Activated CD4-positive, alpha-beta T cell treated with anti-CD3 and anti-CD28 coated beads for 24 hours (primary cell): ENCODE measurements at regions not wholly inside any gene's neighbourhood (a gene's known extent, or its start where the extent isn't known, plus 50 kb on each side); places are given as distances from the start of the nearest gene placed in this dataset.

Experiments used
- DNase-seq, 2 donors: peaks; one replicate each; pipeline ENCODE4 v3.0.0-alpha.2; 2020; ENCODE audit warnings: low read depth in 2 of 2

GRCh38 chr6:165082636-165083035, 226.8 kb downstream of the C6orf118 start:
- no peak for DNase-seq

DNA sequence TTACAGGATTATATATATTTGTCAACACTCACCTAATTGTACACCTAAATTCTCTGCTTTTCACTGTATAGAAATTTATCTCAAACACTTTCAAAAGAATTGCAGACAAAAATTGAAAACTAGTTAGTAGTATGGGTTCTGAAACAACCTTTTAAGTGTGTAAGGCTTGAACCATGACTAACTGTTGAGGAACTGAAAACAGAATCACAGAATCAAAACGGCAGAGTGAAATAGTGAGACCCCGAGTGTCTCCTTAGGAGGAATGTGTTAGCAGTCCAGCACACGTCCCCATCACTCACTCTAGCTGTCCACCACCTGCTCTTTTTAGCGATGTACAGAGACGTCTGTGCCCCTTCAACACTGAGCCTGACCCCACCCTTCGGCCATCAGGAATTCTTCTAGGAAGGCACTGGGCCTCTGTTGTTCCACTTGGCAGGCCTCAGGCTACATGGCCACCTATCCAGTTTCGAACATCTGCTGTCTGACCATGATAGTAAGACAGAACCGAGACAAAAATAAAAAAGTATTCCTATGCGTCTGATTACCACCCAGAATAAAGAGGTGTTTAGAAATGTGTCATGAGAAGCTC, 227.4 kb downstream of the C6orf118 start:
- DNase-seq, result no peak

DNA sequence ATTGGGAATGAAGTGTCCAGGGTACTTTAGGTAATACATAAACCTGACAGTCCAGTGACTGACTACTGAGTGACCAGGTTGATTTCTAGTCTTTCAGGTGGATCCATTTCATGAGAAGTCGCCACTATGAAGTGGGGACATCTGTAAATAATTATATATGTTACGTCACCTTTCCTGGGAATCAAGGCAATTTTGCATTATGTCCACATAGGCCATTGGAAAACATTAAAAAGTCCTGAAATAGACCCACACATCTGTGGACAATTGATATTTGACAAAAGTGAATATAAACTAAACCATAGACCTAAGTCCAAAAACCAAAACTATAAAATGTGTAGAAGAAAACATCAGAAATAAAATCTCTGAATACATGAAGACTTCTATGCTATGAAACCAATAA, 231.5 kb downstream of the C6orf118 start:
- DNase-seq, result no peak

DNA sequence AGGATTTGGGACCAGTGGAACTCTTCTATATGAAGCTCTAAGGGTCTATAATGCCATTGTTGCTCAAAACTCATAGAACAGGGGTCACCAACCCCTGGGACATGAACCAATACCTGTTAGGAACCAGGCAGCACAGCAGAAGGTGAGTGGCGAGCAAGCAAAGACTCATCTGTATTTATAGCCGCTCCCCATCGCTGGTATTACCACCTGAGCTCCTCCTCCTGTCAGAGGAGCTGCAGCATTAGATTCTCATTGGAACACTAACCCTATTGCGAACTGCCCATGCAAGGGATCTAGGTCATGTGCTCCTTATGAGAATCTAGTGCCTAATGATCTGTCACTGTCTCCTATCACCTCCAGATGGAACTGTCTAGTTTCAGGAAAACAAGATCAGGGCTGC, 237.5 kb downstream of the C6orf118 start:
- DNase-seq, result no peak

DNA sequence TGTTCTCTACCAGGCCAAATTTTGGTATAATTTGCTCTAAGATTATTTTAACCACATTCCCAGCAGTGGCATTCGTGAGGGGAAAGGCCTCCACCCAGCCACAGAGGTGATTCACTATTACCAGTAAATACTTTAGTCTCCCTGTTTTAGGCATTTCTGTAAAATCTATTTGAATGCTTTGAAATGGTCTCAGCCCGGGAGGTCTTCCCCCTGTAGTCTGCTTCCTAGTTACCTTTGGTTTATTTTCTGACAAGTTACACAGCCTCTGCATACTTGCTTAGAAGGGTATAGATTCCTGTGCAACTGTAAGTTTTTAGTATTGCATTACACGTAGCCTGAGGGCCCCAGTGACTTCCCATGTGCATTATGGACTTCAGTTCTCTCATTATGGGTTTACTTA, 248.7 kb downstream of the C6orf118 start:
- no peak for DNase-seq

DNA sequence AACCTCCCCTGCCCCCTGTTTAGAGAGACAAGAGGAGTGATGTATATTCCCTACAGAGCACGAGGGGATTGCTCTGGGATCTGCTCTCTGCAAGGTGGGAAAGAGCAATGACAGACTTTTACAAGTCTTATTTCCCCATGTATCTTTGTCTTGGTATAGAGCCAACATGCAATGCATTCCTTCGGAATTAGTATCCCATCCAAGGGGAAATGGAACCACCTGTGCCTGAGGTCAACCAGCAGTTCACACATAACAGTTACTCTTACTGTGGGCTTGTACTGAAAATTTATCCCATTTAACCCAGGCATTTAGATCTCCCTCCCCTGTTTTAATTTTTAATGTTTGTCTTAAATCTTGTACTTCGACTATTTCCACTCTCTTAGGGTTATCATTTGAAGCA, 250.4 kb downstream of the C6orf118 start:
- no peak for DNase-seq

DNA sequence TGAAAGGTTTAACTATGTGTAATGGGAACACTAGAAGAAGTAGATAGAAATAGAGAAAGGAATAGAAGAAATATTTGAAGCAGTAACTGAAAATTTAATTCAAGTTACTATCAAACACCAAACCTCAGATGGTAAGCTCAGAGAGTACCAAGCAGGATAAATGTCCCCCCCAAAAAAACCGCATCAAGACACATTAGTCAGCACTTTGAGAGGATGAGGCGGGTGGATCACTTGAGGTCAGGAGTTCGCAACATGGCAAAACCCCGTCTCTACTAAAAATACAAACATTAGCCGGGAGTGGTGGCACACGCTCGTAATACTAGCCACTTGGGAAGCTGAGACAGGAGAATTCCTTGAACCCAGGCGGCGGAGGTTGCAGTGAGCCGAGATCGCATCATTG, 253.1 kb downstream of the C6orf118 start:
- no peak for DNase-seq

DNA sequence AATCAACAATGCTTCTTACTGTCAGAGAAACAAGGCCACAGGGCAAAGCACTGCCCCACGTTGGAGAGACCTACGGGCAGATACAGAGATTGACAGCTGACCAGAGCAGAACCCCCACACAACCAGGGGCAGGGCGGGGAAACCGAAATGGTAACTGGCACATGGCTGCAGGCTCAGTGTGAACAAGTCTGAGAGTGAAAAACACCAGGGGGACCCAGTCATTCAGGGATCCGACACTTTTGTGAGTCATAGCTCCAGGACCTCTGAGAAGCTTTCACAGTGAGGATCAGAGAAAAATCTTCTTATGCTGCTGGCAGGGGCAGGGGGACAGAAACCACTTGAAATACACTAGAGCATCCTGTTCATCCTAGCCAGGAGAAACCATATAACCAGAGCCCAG, 254.2 kb downstream of the C6orf118 start:
- no peak for DNase-seq

DNA sequence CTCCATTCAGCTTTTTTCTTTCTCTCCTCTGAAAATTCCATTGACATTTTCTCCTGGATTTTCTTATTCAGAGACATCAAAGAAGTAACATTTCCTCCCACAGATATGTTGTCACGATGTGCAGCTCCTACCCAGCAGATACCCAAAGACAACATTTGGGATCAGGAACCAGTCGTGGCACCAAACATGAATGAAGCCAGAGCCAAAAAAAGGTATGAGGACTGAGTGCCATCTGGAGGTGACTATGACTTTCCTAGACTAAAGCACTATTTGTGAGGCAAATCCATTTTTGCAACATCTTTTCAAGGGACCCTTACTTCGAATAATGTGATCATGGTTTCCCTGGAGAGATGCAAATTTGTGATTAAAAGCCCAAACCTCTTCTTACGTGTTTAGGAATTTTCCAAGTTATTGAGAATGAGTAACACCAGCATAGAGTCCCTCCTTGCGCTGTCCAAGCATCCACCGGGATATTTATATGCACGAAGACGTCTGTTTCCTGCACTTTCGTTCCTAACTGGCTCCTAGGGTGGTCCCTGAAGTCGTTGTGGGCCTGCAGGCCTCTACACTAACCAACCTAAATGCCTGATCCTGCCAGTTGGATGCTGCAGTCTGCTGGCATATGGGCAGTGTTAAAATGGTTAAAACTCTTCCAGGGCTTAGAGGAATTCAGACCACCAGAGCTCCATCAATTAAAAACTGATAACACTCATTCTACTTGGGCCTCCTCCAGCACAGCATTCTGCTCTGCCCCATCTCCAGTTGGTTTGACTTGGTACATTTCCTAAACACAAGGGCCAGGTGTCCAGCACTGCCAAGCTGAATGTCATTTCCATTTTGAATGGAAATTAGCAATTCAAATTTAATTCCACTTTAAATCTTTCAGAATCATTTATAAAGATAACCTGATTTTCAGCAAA, 256.6 kb downstream of the C6orf118 start:
- no peak for DNase-seq

DNA sequence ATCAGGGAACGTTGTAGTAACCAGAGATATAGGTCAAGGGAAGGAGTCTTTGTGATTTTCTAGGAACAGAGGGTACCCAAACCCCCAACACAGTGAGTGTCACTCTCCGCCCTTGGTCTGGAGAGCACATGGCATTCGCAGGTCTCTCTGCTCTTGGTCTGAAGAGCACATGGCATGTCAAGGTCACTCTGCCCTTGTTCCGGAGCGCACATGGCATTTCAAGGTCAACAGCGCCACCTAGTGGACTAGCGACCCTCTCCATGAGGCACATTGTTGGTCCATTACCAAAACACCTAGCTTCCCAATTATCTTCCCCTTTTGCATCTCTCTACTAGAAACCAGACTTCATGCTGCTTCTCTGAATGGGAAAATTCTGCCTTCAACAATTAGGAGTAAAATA, 260.0 kb downstream of the C6orf118 start:
- peak in 1 of 2 donors; percentile 13 for DNase-seq

- no peak for DNase-seq
These were observed 261.5 kb downstream of the C6orf118 start for GRCh38 chr6:165047952-165048351.

DNA sequence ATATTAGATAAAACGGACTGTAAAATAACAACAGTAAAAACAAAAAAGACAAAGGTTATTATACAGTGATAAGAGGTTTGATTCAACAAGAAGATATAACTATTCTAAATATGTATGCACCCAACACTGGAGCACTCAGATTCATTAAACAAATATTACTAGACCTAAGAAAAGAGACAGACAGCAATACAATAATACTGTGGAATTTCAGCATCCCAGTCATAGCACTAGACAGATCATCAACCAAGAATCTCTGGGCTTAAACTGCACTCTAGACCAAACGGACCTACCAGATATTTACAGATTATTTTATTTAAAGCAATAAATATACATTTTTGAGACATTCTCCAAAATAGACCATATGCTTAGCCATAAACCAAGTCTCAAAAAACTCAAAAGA, 263.8 kb downstream of the C6orf118 start:
- no peak for DNase-seq

- DNase-seq, result no peak
These were observed 266.5 kb downstream of the C6orf118 start for GRCh38 chr6:165042912-165043311.

DNA sequence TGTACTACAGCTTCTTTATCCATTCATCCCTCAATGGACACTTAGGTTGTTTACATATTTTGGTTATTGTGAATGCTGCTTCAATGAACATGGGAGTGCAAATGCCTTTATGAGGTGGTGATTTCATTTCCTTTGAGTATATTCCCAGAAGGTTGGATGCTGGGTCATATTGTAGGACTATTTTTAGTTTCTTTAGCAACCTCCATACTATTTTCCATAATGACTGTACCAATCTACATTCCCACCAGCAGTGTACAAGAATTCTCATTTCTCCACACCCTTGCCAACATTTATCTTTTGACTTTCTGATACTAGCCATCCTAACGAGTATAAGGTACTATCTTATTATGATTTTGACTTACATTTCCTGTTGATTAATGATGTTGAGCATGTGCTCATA, 269.0 kb downstream of the C6orf118 start:
- no peak for DNase-seq

- DNase-seq, result no peak
These were observed 275.1 kb downstream of the C6orf118 start for GRCh38 chr6:165034271-165034741.

GRCh38 chr6:165031502-165031901, 277.9 kb downstream of the C6orf118 start:
- no peak for DNase-seq

- DNase-seq, result no peak
These were observed 284.4 kb downstream of the C6orf118 start for GRCh38 chr6:165025040-165025439.

- no peak for DNase-seq
These were observed 289.7 kb downstream of the C6orf118 start for GRCh38 chr6:165019681-165020080.

- no peak for DNase-seq
These were observed 293.7 kb downstream of the C6orf118 start for GRCh38 chr6:165015676-165016075.

DNA sequence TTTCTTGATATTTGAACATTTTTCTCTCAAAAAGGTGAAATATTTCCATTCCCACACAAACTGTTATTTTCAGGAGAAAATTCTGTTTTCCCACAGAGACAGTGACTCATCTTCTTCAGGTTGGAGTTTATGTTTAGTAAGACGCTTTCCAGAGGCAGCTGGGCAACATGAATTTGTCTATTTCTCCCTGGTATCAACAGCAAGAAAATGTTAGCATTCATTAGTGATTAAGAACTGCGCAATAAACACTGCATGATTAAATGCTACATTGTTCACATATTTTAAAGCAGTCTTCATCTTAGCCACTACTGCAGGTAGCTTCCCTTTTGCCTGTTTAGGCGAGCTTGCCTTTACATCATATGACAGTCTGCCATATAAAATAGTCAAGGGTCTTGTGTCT, 295.7 kb downstream of the C6orf118 start:
- DNase-seq, result no peak

DNA sequence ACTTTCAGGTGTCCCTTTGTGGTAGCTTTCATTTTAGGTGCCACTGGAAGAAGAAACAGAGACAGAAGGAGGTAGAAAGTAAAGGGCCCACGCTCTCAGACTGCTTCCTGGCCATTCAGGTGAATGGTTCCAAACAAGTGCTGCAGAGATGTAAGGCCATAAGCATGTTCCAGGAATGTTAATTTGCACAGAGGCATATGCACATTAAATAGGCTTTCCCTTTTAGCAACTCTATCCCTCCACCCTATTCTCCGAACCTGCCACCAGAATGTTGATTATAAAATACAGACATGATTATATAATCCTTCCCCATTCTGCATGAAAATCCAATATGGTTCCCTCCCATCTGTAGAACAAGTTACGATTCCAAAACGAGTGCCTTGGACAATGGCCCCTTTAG, 297.2 kb downstream of the C6orf118 start:
- DNase-seq, result no peak

- no peak for DNase-seq
These were observed 298.6 kb downstream of the C6orf118 start for GRCh38 chr6:165010556-165011535.
